Adrenal gland (tissue), 9 donors: ENCODE measurements at regions not wholly inside any gene's neighbourhood (a gene's known extent, or its start where the extent isn't known, plus 50 kb on each side); places are given as distances from the start of the nearest gene placed in this dataset.

ENCODE experiments used
- DNase-seq, 7 donors: peaks; one replicate each; pipeline ENCODE4 v3.0.0-alpha.2; 2019 to 2020
- H3K27ac ChIP-seq, 5 donors: fragments of 200-600 bp; sonication (generic) in 4 of 5; 1 replicate in 3 of 5; 2 replicates in 2 of 5; pipeline versions ENCODE4 v1.5.1 to v1.8.0; 2016 to 2020; ENCODE audit warnings: mild to moderate bottlenecking in 1 of 5
- H3K27me3 ChIP-seq: fragments of 200-600 bp; 2 replicates; pipeline ENCODE4 v1.8.0; 2021
- H3K36me3 ChIP-seq, 2 donors: fragments of 200-600 bp; replicated peaks in 1 of 2; 1 replicate in 1 of 2; 2 replicates in 1 of 2; pipeline versions ENCODE4 v1.5.1 to v1.8.0; 2018 to 2022
- H3K4me1 ChIP-seq, 2 donors: fragments of 200-600 bp; replicated peaks in 1 of 2; 1 replicate in 1 of 2; 2 replicates in 1 of 2; pipeline versions ENCODE4 v1.5.1 to v1.8.0; 2018 to 2021
- H3K4me3 ChIP-seq, 4 donors: fragments of 200-600 bp; sonication (generic) in 3 of 4; one replicate each; pipeline ENCODE4 v1.5.1; 2016 to 2018
- H3K9me3 ChIP-seq, 3 donors: fragments of 200-600 bp; sonication (generic) in 1 of 3; replicated peaks in 1 of 3; 1 replicate in 2 of 3; 2 replicates in 1 of 3; pipeline versions ENCODE4 v1.5.1 to v1.8.0; 2016 to 2021
- CTCF ChIP-seq, 6 experiments: fragments of 450-650 bp in 4 of 6; fragments of 200-600 bp in 2 of 6; sonication (generic) in 1 of 6; IDR thresholded peaks; 1 replicate in 5 of 6; 2 replicates in 1 of 6; pipeline versions ENCODE4 v1.5.1 to v1.8.0; 2016 to 2021; ENCODE audit warnings: antibody characterized with exemption in 6 of 6, mild to moderate bottlenecking in 2 of 6, moderate library complexity in 1 of 6
- POLR2A ChIP-seq, 2 donors: fragments of 450-650 bp; IDR thresholded peaks; one replicate each; pipeline ENCODE4 v1.6.1; 2017; ENCODE audit warnings: antibody characterized with exemption in 2 of 2, mild to moderate bottlenecking in 2 of 2, moderate library complexity in 1 of 2
- WGBS, 4 donors: extraction: QIAGEN DNeasy Blood & Tissue Kit in 2 of 4; methylation state at CpG; one replicate each; pipeline versions ENCODE4 v1.1.5 to v1.1.7; 2013 to 2017; 5-methylcytosine and 5-hydroxymethylcytosine counted together
- intact Hi-C, 2 donors: fragments of 100-400 bp; cut with DNase I; formaldehyde crosslinking; loops; one replicate each; pipeline versions ENCODE4 v1.14.1 to v1.15.0; 2022 to 2023
- donor health status: healthy with polysubstance abuse.
- donor health status: Bipolar disorder and iron deficiency.
- donor health status: DM: yes; HTN: yes; CAD: no.
- donor health status: DM: no; HTN: no; CAD: no.
- donor health status: DM: no; HTN: no; CAD: no.

GRCh38 chr1:22347854-22348760 is 103.5 kb upstream of the ZBTB40 start:
- Histone ChIP-seq H3K27ac (no peak overlapping the region), H3K27me3 (no peaks in the 10 kb centered on the region), H3K9me3 (no peaks in the 10 kb centered on the region), H3K4me1 (peaks cover 0 to 21% of the 10 kb centered on the region in 2 donors), H3K36me3 (no peaks in the 10 kb centered on the region), H3K4me3 (no peak overlapping the region)
- WGBS, 4 donors = 71 to 84% (median 81%) methylated on average over 16 of the region's 16 CpGs
- no peak for DNase-seq
- intact Hi-C loops = no loop called here
- TF ChIP-seq POLR2A (IDR thresholded peaks at IDR 0.05) = no peak

- intact Hi-C loops = no loop called here
- Histone ChIP-seq H3K4me3 (no peak overlapping the region), H3K9me3 (no peaks in the 10 kb centered on the region), H3K27me3 (no peaks in the 10 kb centered on the region), H3K4me1 (peaks cover 0 to 21% of the 10 kb centered on the region in 2 donors), H3K27ac (peak overlapping the region in 1 of 5 donors; percentile 72), H3K36me3 (no peaks in the 10 kb centered on the region)
- 54 to 71% (median 61%) methylated on average over 12 to 14 of the region's 14 CpGs for WGBS, 4 donors
- TF ChIP-seq CTCF (IDR thresholded peaks at IDR 0.05) = no peak
- no peak for TF ChIP-seq POLR2A (IDR thresholded peaks at IDR 0.05)
- DNase-seq = no peak
Observed at GRCh38 chr1:22349362-22350043, 102.1 kb upstream of the ZBTB40 start.

GRCh38 chr1:22350171-22350923 is 101.3 kb upstream of the ZBTB40 start:
- peak in 1 of 7 donors; percentile 31 for DNase-seq
- H3K4me1 ChIP-seq = peaks cover 0 to 21% of the 10 kb centered on the region in 2 donors
- 30 to 47% (median 35%) methylated on average over 12 to 22 of the region's 22 CpGs for WGBS, 4 donors
- H3K27me3 ChIP-seq = no peaks in the 10 kb centered on the region
- H3K9me3 ChIP-seq = no peaks in the 10 kb centered on the region
- H3K4me3 ChIP-seq = no peak overlapping the region
- no peak for TF ChIP-seq POLR2A (IDR thresholded peaks at IDR 0.05)
- TF ChIP-seq CTCF (IDR thresholded peaks at IDR 0.05) = no peak
- intact Hi-C loops = no loop called here
- no peaks in the 10 kb centered on the region for H3K36me3 ChIP-seq
- peak overlapping the region in 2 of 5 donors; percentile 59 to 72 for H3K27ac ChIP-seq

- intact Hi-C loops = no loop called here
- no peak for TF ChIP-seq POLR2A (IDR thresholded peaks at IDR 0.05)
- TF ChIP-seq CTCF (IDR thresholded peaks at IDR 0.05) = no peak
- peak in 5 of 7 donors; percentile 42 to 79 (median 53) for DNase-seq
- Histone ChIP-seq H3K36me3 (no peaks in the 10 kb centered on the region), H3K27ac (peak overlapping the region in 3 of 5 donors; percentile 9 to 72 (median 63)), H3K27me3 (no peaks in the 10 kb centered on the region), H3K9me3 (no peaks in the 10 kb centered on the region), H3K4me3 (no peak overlapping the region), H3K4me1 (peaks cover 0 to 21% of the 10 kb centered on the region in 2 donors)
- WGBS, 4 donors = 13 to 24% (median 16%) methylated on average over 21 to 28 of the region's 28 CpGs
Observed at GRCh38 chr1:22350924-22351767, 100.5 kb upstream of the ZBTB40 start.
